ENCODE measurements at regions not wholly inside any gene's neighbourhood (a gene's known extent, or its start where the extent isn't known, plus 50 kb on each side); places are given as distances from the start of the nearest gene placed in this dataset.
A peak's percentile ranks its signal among the peaks of the same experiment; 100 is the strongest.

DNA sequence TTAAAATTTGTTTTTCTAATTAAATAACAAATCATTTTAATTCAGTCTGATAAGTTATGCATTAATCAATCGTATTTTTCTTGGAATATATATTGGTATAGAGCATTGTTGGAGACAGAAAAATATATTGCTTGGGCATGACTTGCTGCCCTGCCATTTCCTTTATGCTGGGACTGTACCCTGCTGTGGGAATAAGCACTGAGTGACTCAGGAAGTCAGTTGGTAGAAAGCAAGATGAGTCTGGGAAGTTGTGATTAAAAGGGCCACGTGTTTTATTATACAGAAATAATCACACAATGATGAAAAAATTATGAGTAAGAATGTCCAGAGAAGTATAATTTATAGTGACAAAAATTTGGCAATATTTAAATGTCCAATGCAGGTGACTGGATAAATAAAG, 139.5 kb downstream of the KIF18A start:
- DNase-seq = no peak

DNA sequence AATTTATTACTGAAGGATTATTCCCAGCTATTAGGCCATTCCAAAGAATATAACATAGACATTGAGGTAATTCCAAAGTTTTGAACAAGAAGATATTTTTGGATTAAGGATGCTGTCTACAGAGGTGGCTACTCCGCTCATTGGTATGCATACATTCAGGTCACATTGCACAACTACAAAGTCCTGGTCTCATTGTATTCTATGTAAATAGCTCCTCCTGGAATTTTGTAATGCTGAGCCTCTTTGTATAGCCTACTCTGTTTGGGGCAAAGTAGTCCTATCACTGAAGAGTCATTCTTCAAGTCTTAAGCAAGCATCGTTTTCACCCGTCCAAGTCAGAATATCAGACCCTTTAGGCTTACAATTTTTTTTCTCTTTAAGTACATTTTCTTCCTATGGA, 142.4 kb downstream of the KIF18A start:
- DNase-seq = no peak

DNA sequence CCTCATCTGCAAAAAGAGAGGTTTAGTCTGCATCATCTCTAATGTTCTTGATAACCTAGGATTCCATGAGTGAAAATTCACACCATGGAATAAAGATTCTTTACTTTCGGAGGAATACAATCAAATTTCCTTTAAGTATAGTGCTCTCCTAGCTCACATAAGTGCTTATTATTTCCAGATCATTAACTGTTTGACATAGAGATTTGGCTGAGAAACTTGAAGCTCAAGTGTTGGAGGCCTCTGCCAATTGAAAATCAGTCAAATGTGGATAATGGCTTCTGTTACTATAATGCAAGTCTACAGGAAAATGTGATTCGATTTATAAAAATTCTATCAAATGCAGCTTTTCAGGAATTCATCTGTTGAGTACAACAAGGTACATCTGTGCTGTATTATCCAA, 144.6 kb downstream of the KIF18A start:
- DNase-seq = no peak

DNA sequence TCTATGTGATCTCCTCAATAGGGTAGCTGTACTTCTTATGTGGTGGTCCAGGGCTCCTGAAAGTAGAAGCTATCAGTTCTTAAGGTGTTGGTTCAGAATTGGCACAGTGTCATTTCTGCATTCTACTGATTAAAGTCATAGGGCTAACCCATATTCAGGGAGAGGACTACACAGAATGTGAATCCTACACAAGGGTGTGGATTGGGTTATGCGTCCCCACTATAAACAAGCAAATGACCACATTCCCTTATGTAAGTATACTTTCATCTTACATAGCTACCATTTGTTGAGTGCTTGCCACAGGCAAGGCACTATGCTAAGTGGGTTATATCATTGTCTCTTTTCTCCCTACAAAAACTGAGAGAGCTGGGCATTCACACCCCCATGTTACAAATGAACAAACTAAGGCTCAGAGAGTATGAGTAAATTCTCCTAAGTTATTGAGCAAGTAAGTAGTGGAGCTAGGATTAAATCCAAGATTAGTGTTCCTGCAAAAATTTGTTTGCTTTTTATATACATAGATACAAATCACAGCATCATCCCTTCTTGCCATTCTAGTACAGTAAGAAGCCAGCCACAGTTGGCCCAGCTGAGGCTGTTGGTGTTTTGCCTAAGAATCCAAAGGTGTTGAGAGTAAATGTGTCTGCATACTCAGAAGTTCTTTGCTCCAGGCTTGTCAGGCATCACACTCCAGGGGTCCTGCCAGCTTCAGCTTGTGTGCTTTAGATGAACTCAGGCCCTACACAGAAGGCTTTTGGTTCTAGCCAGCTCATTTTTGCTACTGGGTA, 157.8 kb downstream of the KIF18A start:
- DNase-seq = no peak

DNA sequence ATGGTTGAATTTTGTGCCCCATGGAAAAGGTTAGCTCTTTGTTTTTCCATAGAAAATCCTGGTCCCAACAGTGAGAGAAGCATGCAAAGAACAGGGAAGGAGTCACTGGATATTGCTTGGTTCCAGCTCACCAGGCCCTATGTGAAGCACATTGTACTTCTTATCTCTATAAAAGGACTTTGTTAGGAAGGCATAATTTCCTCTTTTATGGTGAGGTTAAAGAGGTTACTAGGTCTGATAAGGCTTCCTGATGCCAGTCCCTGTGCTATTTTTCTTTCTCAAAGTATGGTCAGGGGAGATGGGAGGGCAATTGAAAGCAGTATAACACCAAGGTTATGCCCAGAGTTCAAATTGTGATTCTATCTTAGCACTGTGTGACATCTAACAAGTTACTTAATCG, 162.6 kb downstream of the KIF18A start:
- DNase-seq = no peak

DNA sequence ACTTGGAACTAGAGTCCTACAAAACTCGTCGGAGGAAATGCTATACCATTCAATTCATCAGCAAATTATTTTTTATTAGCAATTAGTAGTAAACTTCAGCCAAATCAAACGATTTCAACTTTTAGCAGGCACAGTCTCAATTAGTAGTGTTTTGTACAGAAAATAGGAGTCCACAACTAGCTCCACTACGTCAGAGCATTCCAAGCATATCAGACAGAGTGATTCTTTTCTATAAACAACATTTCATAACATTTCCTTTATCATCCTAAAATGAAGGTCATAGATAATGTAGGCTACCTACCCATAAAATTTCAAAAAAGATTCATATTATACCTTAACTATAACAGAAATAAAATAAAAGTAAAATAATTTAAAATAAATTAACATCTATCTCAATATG, 169.9 kb downstream of the KIF18A start:
- DNase-seq = no peak

DNA sequence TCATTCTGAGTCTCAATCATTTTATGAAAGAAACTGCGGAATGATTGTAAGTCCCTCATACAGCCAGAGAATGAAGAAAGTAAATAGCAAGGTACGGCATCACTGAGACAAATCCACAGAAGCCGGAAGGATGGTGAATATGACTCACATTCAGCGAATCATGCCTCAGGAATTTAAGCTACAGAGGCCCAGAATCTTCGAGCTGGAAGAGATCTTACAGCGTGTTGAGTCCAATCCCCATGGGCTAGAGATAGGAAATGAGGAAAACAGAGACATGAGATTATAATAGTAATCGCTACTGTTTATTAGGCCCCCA, 173.2 kb downstream of the KIF18A start:
- no peak for DNase-seq

DNA sequence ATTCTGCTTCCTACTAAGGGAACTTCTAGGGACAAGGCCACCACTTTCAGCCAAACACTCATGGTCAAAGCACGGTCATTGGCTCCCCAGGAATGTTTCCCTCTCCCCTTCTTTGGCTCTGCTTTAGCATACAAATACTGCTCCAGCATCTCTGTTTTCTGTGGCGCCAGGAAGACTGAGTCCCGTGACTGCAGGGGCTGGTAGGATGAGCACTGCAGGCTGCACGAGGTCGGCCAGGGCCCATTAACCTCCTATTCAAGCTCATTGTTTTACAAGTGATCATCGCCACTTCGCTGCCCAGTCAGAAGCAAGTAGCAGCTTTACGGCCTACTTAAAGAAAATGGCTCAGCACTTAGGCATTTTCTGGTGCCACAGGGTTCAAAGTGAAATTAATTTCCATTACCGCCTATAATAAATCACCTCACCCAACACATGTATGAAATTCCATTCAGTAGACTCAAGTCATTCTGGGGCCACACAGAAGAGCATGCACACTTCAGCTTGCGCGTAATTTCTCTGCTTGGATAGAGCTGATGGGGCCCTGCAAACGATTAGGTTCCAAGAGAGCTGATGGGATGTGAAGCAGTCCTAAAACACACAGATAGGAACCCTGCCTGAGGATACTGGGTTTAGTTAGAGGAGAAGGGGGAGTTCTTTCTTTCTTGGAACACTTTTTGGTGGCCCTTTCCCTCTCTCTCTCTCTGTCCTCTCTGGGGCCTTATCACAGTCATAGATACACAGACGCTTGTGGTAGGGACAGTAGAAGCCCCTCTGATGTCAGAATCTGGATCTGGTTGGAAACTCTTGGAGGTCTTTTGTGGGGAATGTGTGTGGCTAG, 173.7 kb downstream of the KIF18A start:
- no peak for DNase-seq

DNA sequence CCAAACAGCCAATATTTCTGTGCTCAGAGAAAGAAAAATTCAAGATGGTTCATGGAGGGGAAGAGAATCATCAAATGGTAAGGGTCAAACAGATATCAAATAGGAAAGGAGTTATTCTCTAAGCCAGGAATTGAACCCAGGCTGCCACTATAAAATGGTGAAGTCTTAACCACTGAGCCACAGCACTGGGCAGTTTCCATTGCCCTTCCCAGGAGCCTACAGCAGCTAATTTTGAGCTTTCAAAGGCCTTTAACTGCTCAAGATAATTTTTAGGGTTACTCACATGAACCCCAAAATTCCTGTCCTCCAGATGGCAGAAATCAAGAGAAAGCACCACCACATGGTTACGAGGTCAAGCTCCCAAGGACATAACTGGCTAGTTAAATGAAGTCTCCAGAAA, 176.2 kb downstream of the KIF18A start:
- no peak for DNase-seq

DNA sequence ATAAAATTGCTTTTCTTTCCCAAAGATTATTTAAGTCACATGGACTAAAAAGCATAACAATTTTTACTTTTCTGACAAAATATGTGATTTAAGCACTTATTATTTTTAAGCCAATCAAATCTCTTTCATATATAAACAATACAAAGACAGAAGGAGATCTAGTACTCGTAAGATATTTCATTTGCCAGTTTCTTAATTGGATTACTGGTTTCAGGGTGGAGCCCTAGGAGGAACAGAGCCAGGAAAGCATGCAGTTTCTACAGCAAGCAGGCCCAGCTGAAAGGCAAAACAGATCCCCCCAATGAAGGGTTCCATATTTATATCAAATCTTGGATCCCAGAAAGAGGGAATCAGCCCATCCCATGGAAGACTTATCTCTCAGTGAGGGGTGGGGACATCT, 177.0 kb downstream of the KIF18A start:
- DNase-seq = no peak

DNA sequence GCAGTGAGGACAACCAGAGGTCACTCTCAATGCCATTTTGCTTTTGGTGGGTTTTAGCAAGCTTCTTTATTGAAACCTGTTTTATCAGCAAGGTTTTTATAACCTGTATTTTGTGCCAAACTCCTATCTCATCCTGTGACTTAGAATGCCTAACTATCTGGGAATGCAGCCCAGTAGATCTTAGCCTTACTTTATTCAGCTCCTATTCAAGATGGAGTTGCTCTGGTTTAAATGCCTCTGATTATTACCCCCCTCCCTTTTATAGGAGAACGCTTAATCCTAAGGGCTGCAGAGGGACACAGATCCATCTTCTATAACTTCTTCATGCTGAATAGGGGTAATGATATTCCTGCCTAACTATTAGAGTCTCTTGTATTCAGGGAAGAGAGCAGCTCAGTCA, 179.1 kb downstream of the KIF18A start:
- DNase-seq = no peak

DNA sequence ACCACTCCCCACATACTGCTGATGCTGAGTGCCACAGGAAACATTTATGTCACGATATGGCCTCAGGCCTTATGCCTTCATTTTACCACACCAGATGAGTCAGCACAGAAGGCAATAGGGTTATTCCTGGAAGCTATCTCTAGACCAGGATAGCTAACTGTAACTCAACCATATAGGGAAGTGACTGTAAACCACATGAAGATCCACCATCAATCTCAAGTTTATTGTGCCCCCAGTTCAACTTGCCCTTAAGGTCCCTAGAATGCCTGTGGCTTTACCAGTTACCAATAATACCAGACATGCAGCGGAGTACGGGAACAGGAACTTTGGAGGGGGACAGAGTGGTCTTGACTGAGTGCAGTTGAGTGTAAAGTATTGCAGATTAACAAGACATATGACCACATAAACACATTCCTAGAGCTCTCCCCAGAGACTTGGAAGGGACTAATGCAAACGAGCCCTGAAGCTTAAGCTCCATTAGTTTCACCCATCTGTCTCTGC, 180.9 kb downstream of the KIF18A start:
- DNase-seq = no peak

DNA sequence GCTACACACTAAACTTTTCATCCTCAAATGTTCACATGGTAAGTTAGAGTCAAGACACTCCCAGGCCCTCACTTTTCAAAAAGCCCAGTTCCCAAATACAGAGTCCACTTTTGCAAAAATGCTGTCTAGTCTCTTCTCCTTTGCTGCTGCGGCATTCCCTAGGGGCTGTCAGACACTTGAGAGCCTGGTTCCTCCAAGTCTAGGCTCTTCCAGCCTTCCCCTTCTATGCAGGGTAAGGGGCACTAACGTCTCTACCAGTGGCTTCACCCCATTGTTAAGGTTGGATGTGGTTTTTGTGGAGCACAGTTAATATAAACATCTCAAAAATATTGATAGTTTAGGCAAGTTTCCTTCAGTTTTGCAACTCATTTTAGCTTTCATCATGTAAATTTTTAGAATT, 181.5 kb downstream of the KIF18A start:
- no peak for DNase-seq

DNA sequence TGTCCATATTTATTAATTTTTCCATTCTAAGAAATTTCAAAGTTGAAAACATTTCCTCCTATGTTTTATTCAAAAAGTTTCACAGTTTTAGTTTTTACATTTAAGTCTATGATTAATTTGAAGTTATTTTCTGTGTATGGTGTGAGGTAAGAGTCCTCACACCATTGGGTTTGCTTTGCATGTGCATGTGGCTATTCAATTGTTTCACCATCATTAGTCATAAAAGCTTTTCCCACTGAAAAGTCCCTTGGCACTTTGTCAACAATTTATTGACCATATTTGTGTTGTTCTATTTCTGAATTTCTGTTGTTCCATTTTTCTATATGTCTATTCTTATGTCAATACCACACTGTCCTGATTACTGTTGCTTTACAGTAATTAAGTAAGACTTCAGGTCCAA, 186.5 kb downstream of the KIF18A start:
- DNase-seq = no peak

DNA sequence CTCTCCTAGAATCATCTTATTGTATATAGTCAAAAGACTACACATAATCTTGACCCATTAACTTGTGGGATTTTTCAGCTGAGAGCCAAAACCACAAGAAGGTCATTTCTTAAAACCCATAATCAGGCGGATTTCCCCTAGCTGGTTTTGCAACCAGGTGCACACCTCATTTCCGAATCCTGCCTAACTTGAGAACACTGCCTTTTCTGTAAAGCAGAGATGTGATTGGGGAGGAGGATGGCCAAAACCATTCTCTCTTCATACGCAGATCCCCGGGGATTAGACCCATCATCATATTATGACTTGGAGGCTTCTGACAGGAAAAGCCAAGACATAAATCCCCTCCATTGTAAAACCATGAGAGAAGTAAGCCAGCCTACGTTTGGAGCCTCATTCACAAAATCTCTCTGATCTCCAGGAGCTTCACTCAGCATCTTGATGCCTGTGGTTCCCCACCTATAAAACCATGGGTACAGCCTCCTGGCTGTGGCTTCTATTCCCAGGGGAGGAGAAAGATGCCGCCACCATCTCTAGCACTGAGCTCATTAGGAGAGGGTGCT, 191.3 kb downstream of the KIF18A start:
- no peak for DNase-seq

DNA sequence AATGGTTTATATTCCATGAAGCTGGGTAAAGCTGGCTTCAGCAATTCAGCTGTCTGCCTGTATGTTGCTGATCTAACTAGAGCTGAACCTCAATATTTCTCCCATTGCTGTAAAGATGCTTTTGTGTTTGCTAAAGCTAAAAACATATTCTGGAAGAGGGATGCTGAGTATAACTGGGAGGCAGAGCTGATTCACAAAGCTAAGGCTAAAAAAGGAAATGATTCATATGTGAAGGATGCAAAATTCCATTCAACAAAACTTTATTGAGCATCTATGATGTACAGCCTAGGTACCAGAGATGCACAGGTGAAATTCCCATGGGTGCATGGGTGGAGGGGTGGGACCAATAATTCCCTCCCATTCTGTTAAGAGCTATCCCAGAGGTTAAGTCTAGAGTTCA, 193.9 kb downstream of the KIF18A start:
- DNase-seq = no peak

DNA sequence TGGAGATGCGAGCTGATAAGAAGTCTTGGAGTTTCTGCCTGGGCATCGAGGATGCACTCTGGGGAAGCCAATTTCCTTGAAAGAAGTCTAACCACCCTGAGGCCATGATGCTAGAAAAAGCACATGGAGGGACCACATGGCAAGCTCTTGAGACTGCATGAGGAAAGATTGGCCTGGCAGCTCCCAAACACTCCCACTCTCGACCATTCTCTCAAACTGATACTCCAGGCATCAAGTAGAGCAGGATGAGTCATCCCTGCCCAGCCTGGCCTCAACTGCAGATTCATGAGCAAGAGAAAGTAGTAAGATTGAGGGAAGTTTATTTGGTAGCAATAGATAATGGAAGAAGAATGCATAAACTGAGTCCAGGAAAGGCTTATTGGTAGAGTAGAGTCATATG, 194.3 kb downstream of the KIF18A start:
- peak in 1 of 58 donors; percentile 0 for DNase-seq

DNA sequence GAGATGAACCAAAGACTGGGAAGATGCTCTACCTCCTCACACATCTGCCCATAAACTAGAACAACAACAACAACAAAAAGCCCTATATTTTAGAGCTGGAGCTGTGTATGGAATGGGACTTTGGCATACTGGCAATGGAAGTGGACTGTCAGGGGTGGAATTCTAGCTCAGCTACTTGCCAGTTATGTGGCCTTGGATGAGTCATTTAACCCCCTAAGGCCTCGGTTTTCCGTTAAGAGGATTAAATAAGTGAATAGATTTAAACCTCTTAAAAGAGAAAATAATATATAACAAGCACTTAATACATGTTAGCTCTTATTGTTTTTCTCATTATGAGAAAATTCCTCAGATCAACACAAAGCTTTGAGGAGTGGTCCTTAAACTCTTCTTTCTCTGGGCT, 195.0 kb downstream of the KIF18A start:
- DNase-seq = no peak

DNA sequence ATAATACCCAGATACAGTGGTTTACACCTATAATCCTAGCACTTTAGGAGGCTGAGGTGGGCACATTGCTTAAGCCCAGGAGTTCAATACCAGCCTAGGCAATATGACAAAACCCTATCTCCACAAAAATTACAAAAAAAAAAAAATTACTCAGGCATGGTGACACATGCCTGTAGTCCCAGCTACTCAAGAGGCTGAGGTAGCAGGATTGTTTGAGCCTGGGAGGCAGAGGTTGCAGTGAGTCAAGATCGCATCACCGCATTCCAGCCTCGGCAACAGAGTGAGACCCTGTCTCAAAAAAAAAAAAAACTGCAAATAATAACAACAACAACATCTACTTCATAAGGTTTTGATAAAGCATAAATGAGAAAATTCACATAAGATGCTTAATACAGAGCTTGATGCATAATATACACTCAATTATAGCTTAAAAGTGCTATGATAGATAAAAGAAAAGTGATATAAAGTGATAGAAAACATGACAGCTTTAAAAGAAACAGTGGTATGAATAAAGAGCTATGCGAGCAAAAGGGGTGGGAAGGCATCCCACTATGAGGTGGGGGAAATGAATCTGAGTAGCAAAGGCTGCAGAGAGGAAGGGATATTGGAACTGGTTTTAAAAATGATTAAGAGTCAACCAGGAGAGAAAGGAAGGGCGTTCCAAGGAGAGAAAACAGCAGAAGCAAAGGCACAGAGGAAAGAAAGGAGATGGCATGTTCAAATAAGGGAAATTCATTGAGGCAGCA, 197.6 kb downstream of the KIF18A start:
- no peak for DNase-seq

DNA sequence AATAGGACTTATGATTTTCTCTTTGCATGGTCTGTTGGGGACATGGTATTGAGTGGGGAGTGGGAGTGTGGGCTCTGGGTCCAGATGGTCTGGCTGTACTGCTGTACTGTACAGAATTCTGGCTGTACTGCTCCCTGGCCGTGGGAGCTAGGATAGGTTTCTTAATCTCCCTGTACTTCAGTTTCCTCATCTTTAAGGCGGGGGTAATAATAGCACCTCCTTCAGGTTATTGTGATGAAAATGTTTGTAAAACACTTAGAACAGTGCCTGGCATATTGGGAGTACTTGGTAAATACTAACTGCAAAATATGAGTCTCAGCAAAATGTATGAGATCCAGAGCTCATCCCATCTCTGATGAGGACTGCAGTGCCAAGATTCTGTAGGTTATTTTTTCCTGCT, 198.6 kb downstream of the KIF18A start:
- DNase-seq = no peak

DNA sequence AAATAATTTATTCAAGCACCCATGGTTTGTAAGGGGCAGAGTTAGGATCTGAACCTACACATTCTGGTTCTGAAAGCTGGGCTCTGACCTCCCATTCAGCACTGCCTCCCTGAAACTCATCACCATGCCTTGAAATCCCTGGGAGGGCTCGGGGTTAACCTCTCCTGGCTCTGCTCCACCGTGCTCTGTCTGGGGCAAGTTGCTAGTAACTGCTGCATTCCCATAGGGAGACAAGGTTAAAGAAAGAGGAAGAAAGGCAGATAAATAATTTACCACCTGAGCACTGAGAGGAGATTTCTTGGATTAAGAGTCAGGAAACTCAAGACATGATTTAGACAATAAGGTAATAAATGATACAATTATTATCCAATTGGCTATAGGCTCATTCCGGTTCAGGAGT, 199.3 kb downstream of the KIF18A start:
- DNase-seq = no peak

DNA sequence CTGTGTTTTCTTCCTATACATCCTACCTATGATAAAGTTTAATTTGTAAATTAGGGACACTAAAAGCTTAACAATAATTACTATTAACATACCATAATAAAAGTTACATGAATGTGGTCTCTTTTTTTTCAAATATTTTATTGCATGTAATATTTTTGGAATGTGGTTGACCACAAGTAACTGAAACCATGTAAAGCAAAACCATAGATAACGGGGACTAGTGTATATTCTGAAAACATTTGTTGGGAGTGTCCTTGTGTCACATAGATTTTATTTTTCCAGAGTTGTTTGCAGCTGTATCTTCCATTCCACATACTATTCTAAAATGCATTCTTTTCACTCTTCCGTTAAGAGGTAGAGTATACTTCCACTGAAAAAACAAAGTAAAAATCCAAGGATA, 200.4 kb downstream of the KIF18A start:
- no peak for DNase-seq
